Medulla oblongata (tissue), 1 donor: ENCODE measurements at regions not wholly inside any gene's neighbourhood (a gene's known extent, or its start where the extent isn't known, plus 50 kb on each side); places are given as distances from the start of the nearest gene placed in this dataset.

Experiments used
- DNase-seq: peaks from one replicate; pipeline ENCODE4 v3.0.0-alpha.2; 2015; ENCODE audit errors: extremely low spot score

- DNase-seq = no peak
These were observed 397.4 kb downstream of the SOX9 start for GRCh38 chr17:72518159-72518732.

GRCh38 chr17:72518753-72519597 lies 398.2 kb downstream of the SOX9 start:
- DNase-seq = peak; percentile 52

GRCh38 chr17:72519598-72519936 lies 398.7 kb downstream of the SOX9 start:
- DNase-seq = no peak

- DNase-seq = no peak
These were observed 400.0 kb downstream of the SOX9 start for GRCh38 chr17:72520665-72521303.

GRCh38 chr17:72523491-72523890 lies 402.7 kb downstream of the SOX9 start:
- no peak for DNase-seq

GRCh38 chr17:72525225-72526015 lies 404.6 kb downstream of the SOX9 start:
- DNase-seq = no peak

- DNase-seq = no peak
These were observed 405.9 kb downstream of the SOX9 start for GRCh38 chr17:72526769-72527168.

- no peak for DNase-seq
These were observed 407.0 kb downstream of the SOX9 start for GRCh38 chr17:72527789-72528188.

- no peak for DNase-seq
These were observed 407.9 kb downstream of the SOX9 start for GRCh38 chr17:72528683-72529082.

GRCh38 chr17:72529386-72529785 lies 408.6 kb downstream of the SOX9 start:
- peak; percentile 71 for DNase-seq

- no peak for DNase-seq
These were observed 409.6 kb downstream of the SOX9 start for GRCh38 chr17:72530454-72530853.

GRCh38 chr17:72531729-72532128 lies 410.9 kb downstream of the SOX9 start:
- no peak for DNase-seq

GRCh38 chr17:72534265-72534664 lies 413.4 kb downstream of the SOX9 start:
- no peak for DNase-seq

- DNase-seq = no peak
These were observed 414.0 kb downstream of the SOX9 start for GRCh38 chr17:72534776-72535175.

GRCh38 chr17:72535346-72535745 lies 414.5 kb downstream of the SOX9 start:
- no peak for DNase-seq

GRCh38 chr17:72535779-72536178 lies 415.0 kb downstream of the SOX9 start:
- no peak for DNase-seq

GRCh38 chr17:72536788-72537187 lies 416.0 kb downstream of the SOX9 start:
- DNase-seq = no peak

- DNase-seq = no peak
These were observed 417.6 kb downstream of the SOX9 start for GRCh38 chr17:72538443-72538842.

- DNase-seq = peak; percentile 35
These were observed 418.1 kb downstream of the SOX9 start for GRCh38 chr17:72538901-72539352.

GRCh38 chr17:72539981-72540897 lies 419.4 kb downstream of the SOX9 start:
- peak; percentile 86 for DNase-seq

GRCh38 chr17:72542317-72542716 lies 421.5 kb downstream of the SOX9 start:
- DNase-seq = no peak
